ENCODE measurements at regions not wholly inside any gene's neighbourhood (a gene's known extent, or its start where the extent isn't known, plus 50 kb on each side); places are given as distances from the start of the nearest gene placed in this dataset.

DNA sequence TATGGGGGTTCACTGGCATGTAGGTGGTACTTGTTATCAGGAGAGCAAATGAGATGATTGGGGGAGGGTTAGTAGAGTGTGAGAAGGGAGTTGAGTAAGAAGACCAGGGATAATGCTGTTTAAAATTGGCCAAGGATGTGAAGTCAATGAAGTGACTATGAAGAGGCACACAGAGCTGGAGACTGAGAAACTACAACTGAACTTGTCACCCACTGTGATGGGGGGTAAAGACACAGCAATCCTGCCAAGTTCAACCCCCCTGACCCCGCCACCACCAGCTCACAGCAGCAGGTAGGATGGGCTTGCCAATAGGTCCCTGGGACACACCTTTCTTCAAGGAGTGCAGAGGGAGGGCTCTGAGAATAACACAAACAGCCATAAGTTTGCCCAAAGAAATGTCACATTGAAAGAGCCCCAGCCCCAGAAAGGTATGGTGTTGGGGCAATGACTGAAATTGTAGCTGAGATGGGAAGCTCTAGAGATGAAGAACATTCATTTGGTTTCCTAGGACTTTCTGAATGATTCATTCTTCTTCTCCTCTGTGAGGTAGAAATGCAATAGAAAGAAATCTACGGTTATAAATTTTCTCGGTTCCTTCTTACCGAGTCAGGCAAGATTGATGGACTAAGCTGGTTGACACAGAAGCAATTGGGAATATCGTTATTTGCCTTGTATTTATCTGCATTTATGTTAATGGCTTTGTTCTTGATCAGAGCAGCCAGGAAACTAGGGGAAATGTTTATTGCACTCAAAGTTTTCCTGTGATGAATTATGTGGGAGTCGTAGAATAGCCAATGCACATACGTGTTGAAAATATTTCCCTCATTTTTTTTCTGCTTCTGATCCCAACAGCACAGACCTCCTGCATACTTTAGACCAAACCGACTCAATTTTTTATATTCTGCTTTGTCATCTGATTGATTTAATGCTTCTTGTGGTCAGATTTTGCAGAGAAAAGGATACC is 595.2 kb upstream of the CDH11 start:
- TF ChIP-seq EP300 (IDR thresholded peaks at IDR 0.05) = no peak
- TF ChIP-seq, protein P1, sequence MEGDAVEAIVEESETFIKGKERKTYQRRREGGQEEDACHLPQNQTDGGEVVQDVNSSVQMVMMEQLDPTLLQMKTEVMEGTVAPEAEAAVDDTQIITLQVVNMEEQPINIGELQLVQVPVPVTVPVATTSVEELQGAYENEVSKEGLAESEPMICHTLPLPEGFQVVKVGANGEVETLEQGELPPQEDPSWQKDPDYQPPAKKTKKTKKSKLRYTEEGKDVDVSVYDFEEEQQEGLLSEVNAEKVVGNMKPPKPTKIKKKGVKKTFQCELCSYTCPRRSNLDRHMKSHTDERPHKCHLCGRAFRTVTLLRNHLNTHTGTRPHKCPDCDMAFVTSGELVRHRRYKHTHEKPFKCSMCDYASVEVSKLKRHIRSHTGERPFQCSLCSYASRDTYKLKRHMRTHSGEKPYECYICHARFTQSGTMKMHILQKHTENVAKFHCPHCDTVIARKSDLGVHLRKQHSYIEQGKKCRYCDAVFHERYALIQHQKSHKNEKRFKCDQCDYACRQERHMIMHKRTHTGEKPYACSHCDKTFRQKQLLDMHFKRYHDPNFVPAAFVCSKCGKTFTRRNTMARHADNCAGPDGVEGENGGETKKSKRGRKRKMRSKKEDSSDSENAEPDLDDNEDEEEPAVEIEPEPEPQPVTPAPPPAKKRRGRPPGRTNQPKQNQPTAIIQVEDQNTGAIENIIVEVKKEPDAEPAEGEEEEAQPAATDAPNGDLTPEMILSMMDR (IDR thresholded peaks at IDR 0.05) = no peak
